Fibroblast of mammary gland (primary cell): ENCODE measurements at regions not wholly inside any gene's neighbourhood (a gene's known extent, or its start where the extent isn't known, plus 50 kb on each side); places are given as distances from the start of the nearest gene placed in this dataset.

ENCODE experiments used
- DNase-seq: peaks from one replicate; pipeline ENCODE4 v3.0.0-alpha.2; 2010; ENCODE audit warnings: low read depth
- H3K4me3 ChIP-seq: 2 replicates; pipeline ENCODE4 v1.5.1; 2011; ENCODE audit warnings: low read depth, mild to moderate bottlenecking, low read length, moderate library complexity; ENCODE audit not compliant: control insufficient read depth
- TF ChIP-seq, protein P1 (sequence below): conservative IDR thresholded peaks from 2 replicates; pipeline ENCODE4 v1.5.1; 2011; ENCODE audit warnings: low read depth, low read length, inconsistent platforms; ENCODE audit not compliant: control insufficient read depth, insufficient read depth

DNA sequence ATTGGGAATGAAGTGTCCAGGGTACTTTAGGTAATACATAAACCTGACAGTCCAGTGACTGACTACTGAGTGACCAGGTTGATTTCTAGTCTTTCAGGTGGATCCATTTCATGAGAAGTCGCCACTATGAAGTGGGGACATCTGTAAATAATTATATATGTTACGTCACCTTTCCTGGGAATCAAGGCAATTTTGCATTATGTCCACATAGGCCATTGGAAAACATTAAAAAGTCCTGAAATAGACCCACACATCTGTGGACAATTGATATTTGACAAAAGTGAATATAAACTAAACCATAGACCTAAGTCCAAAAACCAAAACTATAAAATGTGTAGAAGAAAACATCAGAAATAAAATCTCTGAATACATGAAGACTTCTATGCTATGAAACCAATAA lies 231.5 kb downstream of the C6orf118 start:
- no peak overlapping the region for H3K4me3 ChIP-seq
- no peak for DNase-seq
- TF ChIP-seq, protein P1, sequence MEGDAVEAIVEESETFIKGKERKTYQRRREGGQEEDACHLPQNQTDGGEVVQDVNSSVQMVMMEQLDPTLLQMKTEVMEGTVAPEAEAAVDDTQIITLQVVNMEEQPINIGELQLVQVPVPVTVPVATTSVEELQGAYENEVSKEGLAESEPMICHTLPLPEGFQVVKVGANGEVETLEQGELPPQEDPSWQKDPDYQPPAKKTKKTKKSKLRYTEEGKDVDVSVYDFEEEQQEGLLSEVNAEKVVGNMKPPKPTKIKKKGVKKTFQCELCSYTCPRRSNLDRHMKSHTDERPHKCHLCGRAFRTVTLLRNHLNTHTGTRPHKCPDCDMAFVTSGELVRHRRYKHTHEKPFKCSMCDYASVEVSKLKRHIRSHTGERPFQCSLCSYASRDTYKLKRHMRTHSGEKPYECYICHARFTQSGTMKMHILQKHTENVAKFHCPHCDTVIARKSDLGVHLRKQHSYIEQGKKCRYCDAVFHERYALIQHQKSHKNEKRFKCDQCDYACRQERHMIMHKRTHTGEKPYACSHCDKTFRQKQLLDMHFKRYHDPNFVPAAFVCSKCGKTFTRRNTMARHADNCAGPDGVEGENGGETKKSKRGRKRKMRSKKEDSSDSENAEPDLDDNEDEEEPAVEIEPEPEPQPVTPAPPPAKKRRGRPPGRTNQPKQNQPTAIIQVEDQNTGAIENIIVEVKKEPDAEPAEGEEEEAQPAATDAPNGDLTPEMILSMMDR = no peak

DNA sequence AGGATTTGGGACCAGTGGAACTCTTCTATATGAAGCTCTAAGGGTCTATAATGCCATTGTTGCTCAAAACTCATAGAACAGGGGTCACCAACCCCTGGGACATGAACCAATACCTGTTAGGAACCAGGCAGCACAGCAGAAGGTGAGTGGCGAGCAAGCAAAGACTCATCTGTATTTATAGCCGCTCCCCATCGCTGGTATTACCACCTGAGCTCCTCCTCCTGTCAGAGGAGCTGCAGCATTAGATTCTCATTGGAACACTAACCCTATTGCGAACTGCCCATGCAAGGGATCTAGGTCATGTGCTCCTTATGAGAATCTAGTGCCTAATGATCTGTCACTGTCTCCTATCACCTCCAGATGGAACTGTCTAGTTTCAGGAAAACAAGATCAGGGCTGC lies 237.5 kb downstream of the C6orf118 start:
- DNase-seq = no peak
- TF ChIP-seq, protein P1 = no peak

GRCh38 chr6:165060720-165061119 lies 248.7 kb downstream of the C6orf118 start:
- no peak for DNase-seq
- TF ChIP-seq, protein P1 = no peak

More for the DNA sequence above, 237.5 kb downstream of the C6orf118 start:
- H3K4me3 ChIP-seq = no peak overlapping the region

DNA sequence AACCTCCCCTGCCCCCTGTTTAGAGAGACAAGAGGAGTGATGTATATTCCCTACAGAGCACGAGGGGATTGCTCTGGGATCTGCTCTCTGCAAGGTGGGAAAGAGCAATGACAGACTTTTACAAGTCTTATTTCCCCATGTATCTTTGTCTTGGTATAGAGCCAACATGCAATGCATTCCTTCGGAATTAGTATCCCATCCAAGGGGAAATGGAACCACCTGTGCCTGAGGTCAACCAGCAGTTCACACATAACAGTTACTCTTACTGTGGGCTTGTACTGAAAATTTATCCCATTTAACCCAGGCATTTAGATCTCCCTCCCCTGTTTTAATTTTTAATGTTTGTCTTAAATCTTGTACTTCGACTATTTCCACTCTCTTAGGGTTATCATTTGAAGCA lies 250.4 kb downstream of the C6orf118 start:
- no peak overlapping the region for H3K4me3 ChIP-seq
- TF ChIP-seq, protein P1 = no peak
- DNase-seq = no peak

More at GRCh38 chr6:165060720-165061119, 248.7 kb downstream of the C6orf118 start:
- H3K4me3 ChIP-seq = no peak overlapping the region

DNA sequence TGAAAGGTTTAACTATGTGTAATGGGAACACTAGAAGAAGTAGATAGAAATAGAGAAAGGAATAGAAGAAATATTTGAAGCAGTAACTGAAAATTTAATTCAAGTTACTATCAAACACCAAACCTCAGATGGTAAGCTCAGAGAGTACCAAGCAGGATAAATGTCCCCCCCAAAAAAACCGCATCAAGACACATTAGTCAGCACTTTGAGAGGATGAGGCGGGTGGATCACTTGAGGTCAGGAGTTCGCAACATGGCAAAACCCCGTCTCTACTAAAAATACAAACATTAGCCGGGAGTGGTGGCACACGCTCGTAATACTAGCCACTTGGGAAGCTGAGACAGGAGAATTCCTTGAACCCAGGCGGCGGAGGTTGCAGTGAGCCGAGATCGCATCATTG lies 253.1 kb downstream of the C6orf118 start:
- no peak for DNase-seq
- H3K4me3 ChIP-seq = no peak overlapping the region
- TF ChIP-seq, protein P1 = no peak

DNA sequence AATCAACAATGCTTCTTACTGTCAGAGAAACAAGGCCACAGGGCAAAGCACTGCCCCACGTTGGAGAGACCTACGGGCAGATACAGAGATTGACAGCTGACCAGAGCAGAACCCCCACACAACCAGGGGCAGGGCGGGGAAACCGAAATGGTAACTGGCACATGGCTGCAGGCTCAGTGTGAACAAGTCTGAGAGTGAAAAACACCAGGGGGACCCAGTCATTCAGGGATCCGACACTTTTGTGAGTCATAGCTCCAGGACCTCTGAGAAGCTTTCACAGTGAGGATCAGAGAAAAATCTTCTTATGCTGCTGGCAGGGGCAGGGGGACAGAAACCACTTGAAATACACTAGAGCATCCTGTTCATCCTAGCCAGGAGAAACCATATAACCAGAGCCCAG lies 254.2 kb downstream of the C6orf118 start:
- TF ChIP-seq, protein P1 = no peak
- no peak overlapping the region for H3K4me3 ChIP-seq
- no peak for DNase-seq

- TF ChIP-seq, protein P1 = no peak
- DNase-seq = no peak
Observed at GRCh38 chr6:165052561-165053480, 256.6 kb downstream of the C6orf118 start.

More at GRCh38 chr6:165052561-165053480, 256.6 kb downstream of the C6orf118 start:
- H3K4me3 ChIP-seq = no peak overlapping the region
